Neural cell (in vitro differentiated cells): ENCODE measurements at regions not wholly inside any gene's neighbourhood (a gene's known extent, or its start where the extent isn't known, plus 50 kb on each side); places are given as distances from the start of the nearest gene placed in this dataset.

ENCODE experiments used
- H2AFZ ChIP-seq: fragments of 200-600, 300-800 bp; sonication (generic), shearing (Covaris generic); 2 replicates; pipeline ENCODE4 v1.6.0; 2014; ENCODE audit warnings: low read depth, mild to moderate bottlenecking, antibody characterized with exemption, low read length, moderate library complexity
- H3F3A ChIP-seq: fragments of 200-600 bp; shearing (Covaris generic); 2 replicates; pipeline ENCODE4 v1.6.1; 2016; ENCODE audit warnings: mild to moderate bottlenecking, moderate library complexity, mixed read lengths, antibody characterized with exemption, low read length; ENCODE audit not compliant: insufficient read depth, poor library complexity, severe bottlenecking
- H3K27ac ChIP-seq: fragments of 200-600, 300-800 bp; sonication (generic), shearing (Covaris generic); 2 replicates; pipeline ENCODE4 v1.5.1; 2014; ENCODE audit warnings: mild to moderate bottlenecking, low read length, moderate library complexity
- H3K27me3 ChIP-seq: fragments of 300-800, 200-600 bp; sonication (generic), shearing (Covaris generic); 2 replicates; pipeline ENCODE4 v1.6.0; 2014; ENCODE audit warnings: mild to moderate bottlenecking, low read depth, low read length, moderate library complexity; ENCODE audit not compliant: insufficient read depth
- H3K36me3 ChIP-seq: fragments of 300-800, 200-600 bp; sonication (generic), shearing (Covaris generic); 2 replicates; pipeline ENCODE4 v1.5.1; 2014; ENCODE audit warnings: mild to moderate bottlenecking, antibody characterized with exemption, low read length, moderate library complexity; ENCODE audit not compliant: insufficient read depth
- H3K4me2 ChIP-seq: fragments of 300-800, 200-600 bp; sonication (generic), shearing (Covaris generic); 2 replicates; pipeline ENCODE4 v1.6.0; 2014; ENCODE audit warnings: mild to moderate bottlenecking, low read length
- H3K4me3 ChIP-seq: fragments of 300-800, 200-600 bp; sonication (generic), shearing (Covaris generic); 2 replicates; pipeline ENCODE4 v1.5.1; 2014; ENCODE audit warnings: mild to moderate bottlenecking, low read length, moderate library complexity
- H3K79me2 ChIP-seq: fragments of 200-600 bp; shearing (Covaris generic); replicated peaks from 2 replicates; pipeline ENCODE4 v1.6.0; 2014; ENCODE audit warnings: mild to moderate bottlenecking, low read length, moderate library complexity; ENCODE audit not compliant: insufficient read depth
- H3K9ac ChIP-seq: fragments of 300-800, 200-600 bp; sonication (generic), shearing (Covaris generic); 2 replicates; pipeline ENCODE4 v1.6.1; 2016; ENCODE audit warnings: mild to moderate bottlenecking, low read length, mixed read lengths
- H3K9me2 ChIP-seq: fragments of 200-600 bp; shearing (Covaris generic); 2 replicates; pipeline ENCODE4 v1.6.1; 2016; ENCODE audit warnings: mild to moderate bottlenecking, low read length, mixed read lengths; ENCODE audit not compliant: insufficient read depth
- H3K9me3 ChIP-seq: fragments of 200-600, 300-800 bp; sonication (generic), shearing (Covaris generic); 2 replicates; pipeline ENCODE4 v1.6.1; 2016; ENCODE audit warnings: mild to moderate bottlenecking, mixed run types, low read length, moderate library complexity, mixed read lengths
- H4K20me1 ChIP-seq: fragments of 200-600 bp; shearing (Covaris generic); 2 replicates; pipeline ENCODE4 v1.6.1; 2016; ENCODE audit warnings: mild to moderate bottlenecking, mixed run types; ENCODE audit not compliant: insufficient read depth
- EP300 ChIP-seq: fragments of 450-650 bp; conservative IDR thresholded peaks from 2 replicates; pipeline ENCODE4 v1.6.1; 2014; ENCODE audit warnings: antibody characterized with exemption, mild to moderate bottlenecking, moderate library complexity; ENCODE audit not compliant: poor library complexity, severe bottlenecking
- EZH2 ChIP-seq: fragments of 200-600, 300-800 bp; shearing (Covaris generic), sonication (generic); IDR thresholded peaks from 2 replicates; pipeline ENCODE4 v1.6.1; 2014; ENCODE audit warnings: antibody characterized with exemption, low read length, borderline replicate concordance, mild to moderate bottlenecking; ENCODE audit not compliant: insufficient read depth, poor library complexity, severe bottlenecking
- MXI1 ChIP-seq: fragments of 450-650 bp; conservative IDR thresholded peaks from 2 replicates; pipeline ENCODE4 v1.6.1; 2014; ENCODE audit warnings: antibody characterized with exemption, mild to moderate bottlenecking; ENCODE audit not compliant: poor library complexity, severe bottlenecking
- POLR2AphosphoS5 ChIP-seq: IDR thresholded peaks from 2 replicates; pipeline ENCODE4 v1.6.1; 2012
- RAD21 ChIP-seq: fragments of 450-650 bp; conservative IDR thresholded peaks from 2 replicates; pipeline ENCODE4 v1.6.1; 2014; ENCODE audit warnings: antibody characterized with exemption, mild to moderate bottlenecking, moderate library complexity
- SMC3 ChIP-seq: fragments of 450-650 bp; conservative IDR thresholded peaks from 2 replicates; pipeline ENCODE4 v1.6.1; 2014; ENCODE audit warnings: antibody characterized with exemption, mild to moderate bottlenecking, moderate library complexity; ENCODE audit not compliant: poor library complexity
- TAF1 ChIP-seq: IDR thresholded peaks from 2 replicates; pipeline ENCODE4 v1.6.1; 2012; ENCODE audit warnings: low read depth
- TF ChIP-seq, protein P1 (sequence below): fragments of 450-650 bp; IDR thresholded peaks from 2 replicates; pipeline ENCODE4 v1.5.1; 2014; ENCODE audit warnings: antibody characterized with exemption, mild to moderate bottlenecking, moderate library complexity; ENCODE audit not compliant: poor library complexity, severe bottlenecking
- TF ChIP-seq, protein P2 (sequence below): IDR thresholded peaks from 2 replicates; pipeline ENCODE4 v1.6.1; 2012; ENCODE audit warnings: borderline replicate concordance

DNA sequence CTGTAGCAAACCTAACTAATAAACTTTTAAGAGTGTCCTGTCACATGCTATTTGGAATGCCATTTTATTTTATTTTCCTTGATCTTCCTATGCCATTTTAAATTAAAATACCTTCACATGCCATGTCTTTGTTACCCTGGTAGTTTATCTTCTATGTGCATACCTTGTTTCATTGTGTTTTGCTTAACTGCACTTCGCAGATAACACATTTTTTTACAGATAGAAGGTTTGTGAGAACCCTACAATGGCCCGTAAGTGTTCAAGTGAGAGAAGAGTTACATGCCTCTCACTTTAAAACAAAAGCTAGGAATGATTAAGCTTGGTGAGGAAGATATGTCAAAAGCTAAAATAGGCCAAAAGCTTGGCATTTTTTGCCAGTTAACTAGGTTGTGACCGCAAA lies 744.1 kb downstream of the STIM2 start:
- H3F3A ChIP-seq = no peaks in the 10 kb centered on the region
- no peak overlapping the region for H3K4me2 ChIP-seq
- H3K4me3 ChIP-seq = no peak overlapping the region
- H3K9me2 ChIP-seq = no peaks in the 10 kb centered on the region
- no peak overlapping the region for H3K27ac ChIP-seq
- H3K36me3 ChIP-seq = no peaks in the 10 kb centered on the region
- no peaks in the 10 kb centered on the region for H3K79me2 ChIP-seq
- no peak overlapping the region for H3K9ac ChIP-seq
- H2AFZ ChIP-seq = no peak overlapping the region
- no peaks in the 10 kb centered on the region for H3K9me3 ChIP-seq
- TF ChIP-seq POLR2AphosphoS5 (no peak), SMC3 (no peak), TAF1 (no peak), EZH2 (no peak), EP300 (no peak), MXI1 (no peak), RAD21 (no peak)
- TF ChIP-seq, protein P1, sequence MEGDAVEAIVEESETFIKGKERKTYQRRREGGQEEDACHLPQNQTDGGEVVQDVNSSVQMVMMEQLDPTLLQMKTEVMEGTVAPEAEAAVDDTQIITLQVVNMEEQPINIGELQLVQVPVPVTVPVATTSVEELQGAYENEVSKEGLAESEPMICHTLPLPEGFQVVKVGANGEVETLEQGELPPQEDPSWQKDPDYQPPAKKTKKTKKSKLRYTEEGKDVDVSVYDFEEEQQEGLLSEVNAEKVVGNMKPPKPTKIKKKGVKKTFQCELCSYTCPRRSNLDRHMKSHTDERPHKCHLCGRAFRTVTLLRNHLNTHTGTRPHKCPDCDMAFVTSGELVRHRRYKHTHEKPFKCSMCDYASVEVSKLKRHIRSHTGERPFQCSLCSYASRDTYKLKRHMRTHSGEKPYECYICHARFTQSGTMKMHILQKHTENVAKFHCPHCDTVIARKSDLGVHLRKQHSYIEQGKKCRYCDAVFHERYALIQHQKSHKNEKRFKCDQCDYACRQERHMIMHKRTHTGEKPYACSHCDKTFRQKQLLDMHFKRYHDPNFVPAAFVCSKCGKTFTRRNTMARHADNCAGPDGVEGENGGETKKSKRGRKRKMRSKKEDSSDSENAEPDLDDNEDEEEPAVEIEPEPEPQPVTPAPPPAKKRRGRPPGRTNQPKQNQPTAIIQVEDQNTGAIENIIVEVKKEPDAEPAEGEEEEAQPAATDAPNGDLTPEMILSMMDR = no peak
- TF ChIP-seq, protein P2, sequence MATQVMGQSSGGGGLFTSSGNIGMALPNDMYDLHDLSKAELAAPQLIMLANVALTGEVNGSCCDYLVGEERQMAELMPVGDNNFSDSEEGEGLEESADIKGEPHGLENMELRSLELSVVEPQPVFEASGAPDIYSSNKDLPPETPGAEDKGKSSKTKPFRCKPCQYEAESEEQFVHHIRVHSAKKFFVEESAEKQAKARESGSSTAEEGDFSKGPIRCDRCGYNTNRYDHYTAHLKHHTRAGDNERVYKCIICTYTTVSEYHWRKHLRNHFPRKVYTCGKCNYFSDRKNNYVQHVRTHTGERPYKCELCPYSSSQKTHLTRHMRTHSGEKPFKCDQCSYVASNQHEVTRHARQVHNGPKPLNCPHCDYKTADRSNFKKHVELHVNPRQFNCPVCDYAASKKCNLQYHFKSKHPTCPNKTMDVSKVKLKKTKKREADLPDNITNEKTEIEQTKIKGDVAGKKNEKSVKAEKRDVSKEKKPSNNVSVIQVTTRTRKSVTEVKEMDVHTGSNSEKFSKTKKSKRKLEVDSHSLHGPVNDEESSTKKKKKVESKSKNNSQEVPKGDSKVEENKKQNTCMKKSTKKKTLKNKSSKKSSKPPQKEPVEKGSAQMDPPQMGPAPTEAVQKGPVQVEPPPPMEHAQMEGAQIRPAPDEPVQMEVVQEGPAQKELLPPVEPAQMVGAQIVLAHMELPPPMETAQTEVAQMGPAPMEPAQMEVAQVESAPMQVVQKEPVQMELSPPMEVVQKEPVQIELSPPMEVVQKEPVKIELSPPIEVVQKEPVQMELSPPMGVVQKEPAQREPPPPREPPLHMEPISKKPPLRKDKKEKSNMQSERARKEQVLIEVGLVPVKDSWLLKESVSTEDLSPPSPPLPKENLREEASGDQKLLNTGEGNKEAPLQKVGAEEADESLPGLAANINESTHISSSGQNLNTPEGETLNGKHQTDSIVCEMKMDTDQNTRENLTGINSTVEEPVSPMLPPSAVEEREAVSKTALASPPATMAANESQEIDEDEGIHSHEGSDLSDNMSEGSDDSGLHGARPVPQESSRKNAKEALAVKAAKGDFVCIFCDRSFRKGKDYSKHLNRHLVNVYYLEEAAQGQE = no peak
- no peaks in the 10 kb centered on the region for H3K27me3 ChIP-seq
- H4K20me1 ChIP-seq = no peaks in the 10 kb centered on the region

DNA sequence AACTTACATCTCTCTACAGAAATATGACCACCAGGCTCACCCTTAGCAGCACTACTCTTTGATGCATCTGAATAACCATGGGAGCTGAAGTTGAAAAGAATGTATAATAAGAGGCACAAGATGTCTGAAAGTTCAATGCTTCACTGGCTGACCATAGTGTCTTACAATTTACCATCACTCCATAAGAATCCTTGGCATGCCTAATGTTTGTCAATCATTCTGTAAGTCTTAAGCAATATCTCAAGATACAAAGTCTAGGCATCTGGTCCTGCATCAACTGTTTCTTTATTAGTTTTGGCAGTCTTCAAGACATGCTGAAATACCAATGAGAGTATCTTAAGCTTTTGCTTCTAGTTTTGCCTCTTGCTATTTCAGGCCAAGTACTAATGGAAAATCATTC lies 755.5 kb downstream of the STIM2 start:
- TF ChIP-seq, protein P1 = no peak
- no peak for TF ChIP-seq POLR2AphosphoS5
- no peak for TF ChIP-seq TAF1
- TF ChIP-seq EP300 = no peak
- no peak for TF ChIP-seq MXI1
- TF ChIP-seq RAD21 = no peak
- TF ChIP-seq, protein P2 = no peak
- no peak for TF ChIP-seq EZH2
- TF ChIP-seq SMC3 = no peak
- Histone ChIP-seq H4K20me1 (no peaks in the 10 kb centered on the region), H3K27me3 (no peaks in the 10 kb centered on the region), H3K9ac (no peak overlapping the region), H3K79me2 (no peaks in the 10 kb centered on the region), H3K27ac (no peak overlapping the region), H3K36me3 (no peaks in the 10 kb centered on the region), H3F3A (no peaks in the 10 kb centered on the region), H3K4me3 (no peak overlapping the region), H3K4me2 (no peak overlapping the region), H3K9me3 (no peaks in the 10 kb centered on the region), H2AFZ (no peak overlapping the region), H3K9me2 (no peaks in the 10 kb centered on the region)
